ENCODE measurements at regions not wholly inside any gene's neighbourhood (a gene's known extent, or its start where the extent isn't known, plus 50 kb on each side); places are given as distances from the start of the nearest gene placed in this dataset.

DNA sequence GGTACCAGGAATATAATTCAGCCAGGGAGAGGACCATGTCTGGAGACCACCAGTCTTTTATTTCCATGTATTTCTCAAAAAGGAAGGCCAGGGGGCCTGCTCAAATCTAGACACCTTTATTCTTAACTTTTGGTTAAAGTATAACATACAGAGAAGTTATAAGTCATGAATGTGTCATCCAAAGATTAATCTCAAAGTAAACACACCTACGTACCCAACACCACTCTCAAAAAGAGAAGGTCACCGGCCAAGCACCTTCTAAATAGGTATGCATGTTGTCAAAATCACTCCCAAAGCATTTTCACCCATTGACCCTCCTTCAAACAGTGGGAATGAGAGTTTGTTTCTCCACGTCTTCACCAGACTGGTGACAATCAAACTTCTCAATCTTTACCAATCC is 60.0 kb upstream of the FZD10 start:
- DNase-seq (ENCODE audit: low read depth), result no peak

DNA sequence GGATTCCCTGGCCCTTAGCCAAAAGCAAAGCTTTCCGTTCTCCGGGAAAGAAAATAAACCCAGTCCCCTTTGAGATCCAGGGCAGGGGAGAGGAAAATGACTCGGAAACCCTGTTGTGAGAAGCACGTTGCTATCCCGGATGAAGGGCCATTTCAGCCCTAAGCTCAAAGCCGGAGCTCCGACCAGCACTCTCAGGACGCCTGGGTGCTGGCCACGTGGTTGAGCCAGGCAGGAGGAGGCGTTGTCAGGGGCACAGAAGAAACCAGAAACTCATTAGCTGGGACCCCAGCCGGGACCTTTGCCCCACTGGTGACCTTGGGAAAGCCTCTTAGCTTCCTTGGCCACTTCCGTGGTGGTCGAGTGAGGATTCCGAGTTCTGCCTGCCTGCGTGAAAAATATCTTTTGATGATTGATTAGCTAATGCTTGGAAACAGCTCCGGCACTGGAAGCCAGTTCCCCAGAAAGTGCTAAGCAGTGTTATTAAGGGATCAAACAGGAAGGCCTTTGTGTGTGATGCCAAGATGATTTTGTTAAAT is 57.6 kb upstream of the FZD10 start:
- DNase-seq (ENCODE audit: low read depth), result peak; percentile 59

DNA sequence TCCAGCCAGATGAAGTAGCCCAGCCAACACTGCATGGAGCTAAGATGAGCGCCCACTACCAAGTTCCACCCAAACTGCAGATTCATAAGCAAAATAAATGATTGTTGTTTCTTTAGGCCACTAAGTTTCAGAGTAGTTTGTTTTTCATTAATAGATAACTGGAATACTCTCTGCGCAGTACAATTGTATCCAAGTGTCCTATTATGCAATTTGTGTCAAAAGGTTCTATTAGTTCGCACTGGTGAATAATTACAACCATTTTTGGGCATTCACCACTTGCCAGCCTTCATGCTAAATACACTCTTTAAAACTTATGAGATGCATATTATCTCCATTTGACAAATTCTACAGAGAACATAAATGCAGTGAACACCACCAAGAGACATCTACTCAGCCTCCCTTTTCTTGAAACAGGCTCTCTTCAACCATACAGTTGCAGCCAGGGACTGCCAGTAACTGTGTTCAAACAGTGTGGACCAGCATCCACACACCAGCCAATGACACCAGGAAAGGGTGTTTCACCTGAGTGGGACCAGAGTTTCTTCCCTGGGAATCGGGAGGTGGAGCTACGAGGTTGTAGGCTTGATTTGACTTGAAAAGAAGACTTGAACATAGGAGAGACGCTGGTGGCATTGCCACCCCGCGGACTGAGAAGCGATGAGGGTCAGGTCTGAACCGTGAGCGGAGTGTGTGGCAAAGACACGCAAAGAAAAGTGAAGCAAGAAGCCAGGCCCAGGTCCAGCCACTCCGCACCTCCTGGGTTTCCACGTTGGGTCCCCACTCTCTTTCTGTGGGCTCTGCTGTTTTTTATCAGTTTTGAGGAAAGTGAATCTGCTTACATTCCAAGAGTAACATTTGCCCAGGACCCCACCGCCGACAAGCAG is 53.0 kb upstream of the FZD10 start:
- no peak for DNase-seq (ENCODE audit: low read depth)

DNA sequence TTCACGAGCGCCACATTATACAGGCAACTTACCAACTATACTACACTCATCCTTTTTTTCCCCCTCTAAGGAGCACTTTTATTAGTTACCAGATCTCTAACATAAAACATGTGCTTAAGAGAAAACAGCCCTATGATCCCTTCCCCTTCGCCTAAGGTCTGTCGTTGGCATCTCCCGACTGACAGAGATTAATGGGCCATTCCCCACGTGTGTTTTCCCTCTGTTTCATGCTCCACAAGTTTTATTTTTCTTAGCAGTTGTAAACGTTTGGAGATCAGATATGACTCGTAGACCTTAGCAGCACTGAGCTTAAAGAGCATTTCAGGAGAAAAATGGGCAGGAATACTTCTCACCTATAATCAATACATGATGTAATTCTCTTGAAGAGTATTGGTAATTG is 51.4 kb upstream of the FZD10 start:
- no peak for DNase-seq (ENCODE audit: low read depth)

DNA sequence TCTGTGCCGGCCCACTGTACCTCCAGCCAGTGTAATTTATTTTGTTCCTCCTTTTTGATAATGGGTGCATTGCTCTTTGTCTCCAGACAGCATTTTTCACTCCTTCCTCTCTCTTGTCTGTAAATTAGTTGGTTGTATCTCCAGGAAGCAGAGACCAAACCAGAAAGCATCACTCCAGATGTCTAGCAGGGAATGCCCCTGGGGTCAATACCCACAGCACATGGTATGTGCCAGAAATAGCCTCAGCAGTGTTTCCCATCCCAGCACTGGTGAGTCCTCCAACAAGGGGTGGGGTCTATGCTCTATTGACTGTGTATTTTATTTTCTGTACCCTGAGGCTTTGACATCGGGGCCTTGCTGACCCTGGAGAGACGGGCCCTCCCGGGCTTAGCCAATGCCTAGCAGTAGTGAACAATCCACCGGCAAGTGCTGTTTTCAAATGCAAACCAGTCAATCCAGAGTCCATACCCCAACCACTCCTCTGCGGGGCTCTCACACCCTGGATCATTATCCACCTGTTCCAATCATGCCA is 50.2 kb upstream of the FZD10 start:
- no peak for DNase-seq (ENCODE audit: low read depth)

All from Daoy (cell line).